NCI-H524 (cell line): ENCODE measurements at regions not wholly inside any gene's neighbourhood (a gene's known extent, or its start where the extent isn't known, plus 50 kb on each side); places are given as distances from the start of the nearest gene placed in this dataset.
A peak's percentile ranks its signal among the peaks of the same experiment; 100 is the strongest.

Experiments used
- DNase-seq, 2 experiments: peaks; one replicate each; lab custom pipeline; 2025; lab: John Stamatoyannopoulos, UW

DNA sequence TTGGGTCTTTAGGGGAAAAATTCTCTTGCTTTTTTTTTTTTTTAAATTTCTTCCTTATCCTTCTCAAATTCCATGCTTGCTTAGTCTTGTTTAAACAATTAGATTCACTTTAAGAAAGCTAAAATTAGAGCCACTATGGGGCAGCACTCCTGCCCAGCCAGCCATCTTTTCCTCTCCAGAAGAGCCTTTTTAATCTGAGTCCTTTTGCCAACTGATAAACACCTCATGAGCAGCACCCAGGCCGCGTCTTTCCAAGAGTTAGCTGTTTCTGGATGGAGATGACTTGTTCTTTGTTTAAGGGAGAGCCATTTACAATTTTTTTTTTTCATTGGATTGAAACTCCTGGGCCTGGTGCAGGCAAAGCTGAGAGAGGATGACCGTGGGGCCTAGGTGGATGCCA lies 53.3 kb upstream of the TSPAN2 start:
- DNase-seq = peak in 1 of 2 experiments; percentile 14

DNA sequence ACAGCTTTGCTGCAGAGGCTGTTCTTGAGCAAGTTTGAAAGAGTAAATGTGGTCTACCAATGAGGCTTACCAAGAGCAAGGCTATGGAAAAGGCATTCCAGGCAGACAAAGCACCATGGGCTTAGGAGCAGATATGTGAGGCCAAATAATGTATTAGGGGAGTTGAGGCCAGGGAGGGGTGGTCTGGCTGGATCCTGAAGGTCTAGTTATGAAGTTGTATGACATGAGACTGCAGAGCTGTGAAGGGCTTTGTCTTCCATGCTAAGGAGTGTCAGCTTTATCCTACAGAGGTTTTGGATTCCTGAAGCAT lies 51.8 kb upstream of the TSPAN2 start:
- no peak for DNase-seq

DNA sequence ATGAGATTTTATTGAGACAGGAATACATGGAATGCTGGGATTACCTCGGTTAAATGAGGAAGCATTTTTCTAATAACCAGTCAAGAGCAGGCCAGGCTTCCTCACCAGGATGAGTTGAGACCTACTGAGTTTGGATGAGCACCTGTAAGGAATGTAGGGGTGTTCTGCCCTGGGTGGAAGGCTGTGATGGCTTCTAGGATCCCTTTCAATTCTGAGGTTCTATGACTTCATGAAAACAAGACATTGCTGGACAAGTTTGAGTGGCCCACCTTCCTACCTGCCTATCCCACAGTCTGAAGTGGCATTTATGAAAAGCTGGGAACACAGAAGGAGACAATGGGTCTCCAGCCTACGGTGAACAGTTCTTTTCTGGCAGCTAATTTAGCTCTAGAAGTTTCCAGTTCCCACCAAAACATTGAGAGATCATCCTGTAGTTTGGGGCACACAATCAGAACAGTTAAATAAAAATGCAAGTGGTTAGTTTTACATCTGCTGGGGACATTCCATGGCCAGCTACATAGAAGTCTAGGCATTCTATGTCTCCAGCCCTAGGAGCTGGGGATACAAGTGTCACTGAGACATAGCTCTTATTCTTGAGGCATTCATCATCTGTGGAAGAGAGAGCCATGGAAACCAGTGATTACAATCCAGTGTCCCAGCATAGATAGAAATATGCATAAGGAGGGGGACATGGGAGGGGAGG lies 51.3 kb upstream of the TSPAN2 start:
- no peak for DNase-seq

DNA sequence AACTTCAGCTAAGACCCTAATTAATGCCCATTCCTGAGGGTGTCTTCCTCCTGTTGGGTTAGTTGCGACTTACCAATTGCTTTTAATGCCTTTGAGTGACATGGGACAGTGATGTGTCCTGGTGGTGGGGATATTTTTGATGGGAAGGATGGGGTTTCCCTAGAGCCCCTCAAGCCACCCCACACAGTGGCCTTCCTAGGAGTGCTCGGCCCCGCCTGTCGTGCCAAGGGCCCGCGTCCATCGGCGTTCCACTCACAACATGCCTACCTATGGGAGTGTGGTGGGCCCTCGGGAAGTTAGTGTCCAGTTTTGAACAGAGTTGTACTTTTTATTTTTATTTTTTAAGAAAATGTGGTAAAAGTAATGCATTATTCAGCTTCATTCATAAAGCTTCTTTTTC lies 50.1 kb upstream of the TSPAN2 start:
- no peak for DNase-seq
